GM21619 (cell line): ENCODE measurements at regions not wholly inside any gene's neighbourhood (a gene's known extent, or its start where the extent isn't known, plus 50 kb on each side); places are given as distances from the start of the nearest gene placed in this dataset.
"Not testable (repeated sequence)": the region's sequence is repeated elsewhere in the genome, so short reads cannot be mapped to it uniquely, and the experiment has no call there.

Experiments used
- ATAC-seq: cut with Tn5 transposase; IDR thresholded peaks from one replicate; pipeline ENCODE4 v1.9.1; 2021; ENCODE audit not compliant: unreplicated experiment

- ATAC-seq: no peak
Measured at GRCh38 chr6:23688650-23689049, 437.4 kb upstream of the NRSN1 start.

GRCh38 chr6:23690453-23691049 lies 435.5 kb upstream of the NRSN1 start:
- no peak for ATAC-seq

- ATAC-seq: no peak
Measured at GRCh38 chr6:23692184-23692583, 433.8 kb upstream of the NRSN1 start.

GRCh38 chr6:23696992-23697391 lies 429.0 kb upstream of the NRSN1 start:
- no peak for ATAC-seq

GRCh38 chr6:23704479-23705052 lies 421.4 kb upstream of the NRSN1 start:
- no peak for ATAC-seq

- no peak for ATAC-seq
Measured at GRCh38 chr6:23705697-23706096, 420.3 kb upstream of the NRSN1 start.

- no peak for ATAC-seq
Measured at GRCh38 chr6:23712756-23713155, 413.3 kb upstream of the NRSN1 start.

- no peak for ATAC-seq
Measured at GRCh38 chr6:23713211-23713610, 412.8 kb upstream of the NRSN1 start.

- no peak for ATAC-seq
Measured at GRCh38 chr6:23728707-23729106, 397.3 kb upstream of the NRSN1 start.

GRCh38 chr6:23731609-23732008 lies 394.4 kb upstream of the NRSN1 start:
- ATAC-seq: no peak

- ATAC-seq: no peak
Measured at GRCh38 chr6:23732521-23732920, 393.5 kb upstream of the NRSN1 start.

- ATAC-seq: no peak
Measured at GRCh38 chr6:23735151-23735550, 390.9 kb upstream of the NRSN1 start.

- no peak for ATAC-seq
Measured at GRCh38 chr6:23736577-23736976, 389.4 kb upstream of the NRSN1 start.

- ATAC-seq: no peak
Measured at GRCh38 chr6:23747239-23747638, 378.8 kb upstream of the NRSN1 start.

GRCh38 chr6:23752414-23752813 lies 373.6 kb upstream of the NRSN1 start:
- no peak for ATAC-seq

- ATAC-seq: no peak
Measured at GRCh38 chr6:23754197-23754596, 371.8 kb upstream of the NRSN1 start.

GRCh38 chr6:23775127-23775526 lies 350.9 kb upstream of the NRSN1 start:
- ATAC-seq: no peak

GRCh38 chr6:23783901-23784300 lies 342.1 kb upstream of the NRSN1 start:
- no peak for ATAC-seq

- ATAC-seq: no peak
Measured at GRCh38 chr6:23784301-23784919, 341.6 kb upstream of the NRSN1 start.

GRCh38 chr6:23790756-23791155 lies 335.3 kb upstream of the NRSN1 start:
- no peak for ATAC-seq

- no peak for ATAC-seq
Measured at GRCh38 chr6:23797041-23797440, 329.0 kb upstream of the NRSN1 start.

- not testable (repeated sequence) for ATAC-seq
Measured at GRCh38 chr6:23804289-23804688, 321.7 kb upstream of the NRSN1 start.

- ATAC-seq: not testable (repeated sequence)
Measured at GRCh38 chr6:23821141-23821540, 304.9 kb upstream of the NRSN1 start.
